ENCODE measurements at regions not wholly inside any gene's neighbourhood (a gene's known extent, or its start where the extent isn't known, plus 50 kb on each side); places are given as distances from the start of the nearest gene placed in this dataset.
A peak's percentile ranks its signal among the peaks of the same experiment; 100 is the strongest.

DNA sequence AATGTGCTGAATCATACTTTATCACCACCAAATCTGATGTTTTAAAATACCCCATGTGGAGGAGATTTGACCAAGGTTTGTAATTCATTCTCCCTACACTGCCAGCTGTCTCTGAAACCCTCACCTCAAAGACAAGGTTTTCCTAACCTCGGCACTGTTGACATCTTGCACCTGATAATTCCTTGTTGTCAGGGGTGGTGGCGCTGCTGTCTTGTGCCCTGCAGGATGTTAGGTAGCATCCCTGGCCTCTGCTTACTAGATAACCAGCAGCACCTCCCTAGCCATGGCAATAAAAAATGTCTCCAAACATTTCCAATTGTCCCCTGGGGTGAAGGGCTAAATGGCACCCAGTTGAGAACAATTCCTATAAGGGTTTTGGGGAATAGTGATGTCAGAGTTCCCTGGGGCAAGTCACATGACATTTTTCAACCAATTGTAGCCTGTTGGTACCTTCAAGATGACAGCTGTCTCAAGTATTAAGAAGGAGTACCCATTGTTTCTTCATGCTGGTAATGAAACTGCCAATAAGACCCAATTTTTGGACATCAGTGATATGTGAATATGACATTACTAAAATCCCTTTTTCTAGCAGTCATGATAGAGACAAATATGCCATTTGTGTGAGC lies 160.6 kb upstream of the PLCXD3 start:
- no peak for DNase-seq (ENCODE audit: low read depth)

DNA sequence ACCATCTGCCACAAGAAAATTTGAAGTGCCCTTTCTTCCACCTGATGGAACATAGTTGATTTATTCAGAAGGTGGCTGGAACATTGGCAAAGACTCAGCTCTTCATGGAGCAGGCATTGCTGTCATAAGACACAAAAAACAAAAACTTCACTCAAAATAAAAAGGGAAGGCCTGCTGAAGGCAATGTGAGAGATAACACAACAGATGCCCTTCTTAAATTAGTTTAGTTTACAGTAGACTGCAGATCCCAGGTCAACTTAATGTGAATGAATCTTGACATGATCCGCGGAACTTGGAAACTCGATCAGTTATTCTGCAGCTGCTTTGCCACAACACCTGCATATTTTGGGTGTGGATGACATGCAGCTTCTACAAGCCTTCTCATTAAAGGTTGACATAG lies 159.8 kb upstream of the PLCXD3 start:
- no peak for DNase-seq (ENCODE audit: low read depth)

DNA sequence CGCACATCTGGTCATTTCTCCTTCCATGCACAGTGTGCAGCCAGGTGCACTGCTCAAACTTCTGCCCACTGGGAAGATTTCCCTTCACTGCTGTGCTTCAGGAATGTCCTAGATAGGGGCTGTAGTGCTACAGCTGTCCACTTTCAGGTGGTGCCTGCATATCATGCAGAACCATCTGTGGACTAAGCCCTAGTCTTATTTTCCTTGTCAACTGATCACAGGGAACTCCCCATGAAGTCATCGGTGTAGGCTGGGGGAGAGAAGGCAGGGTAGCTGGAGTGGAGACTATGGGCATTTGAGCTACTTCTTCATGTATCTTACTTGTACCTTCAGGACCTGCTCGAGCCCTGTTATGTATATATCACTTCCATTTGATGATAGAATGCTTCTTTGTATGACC lies 150.9 kb upstream of the PLCXD3 start:
- DNase-seq (ENCODE audit: low read depth): no peak

DNA sequence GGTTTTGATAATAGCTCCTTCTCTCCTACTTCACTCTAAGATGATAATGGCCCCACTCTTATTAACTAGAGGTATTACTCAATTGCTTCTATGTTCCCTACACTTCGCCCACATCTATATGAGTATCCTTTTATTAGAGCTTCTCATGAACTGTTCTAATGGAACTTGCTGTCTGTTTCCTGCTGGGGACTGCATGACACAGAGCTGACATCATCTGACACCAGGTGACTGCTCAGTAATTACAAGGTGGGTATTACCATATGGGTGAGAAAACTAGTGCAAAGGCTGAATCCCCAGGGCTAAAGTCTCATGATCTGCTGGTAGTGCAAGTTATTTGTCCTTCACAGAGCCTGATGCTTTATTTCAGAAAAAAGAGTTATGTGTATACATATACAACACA lies 146.2 kb upstream of the PLCXD3 start:
- DNase-seq (ENCODE audit: low read depth): peak; percentile 4

DNA sequence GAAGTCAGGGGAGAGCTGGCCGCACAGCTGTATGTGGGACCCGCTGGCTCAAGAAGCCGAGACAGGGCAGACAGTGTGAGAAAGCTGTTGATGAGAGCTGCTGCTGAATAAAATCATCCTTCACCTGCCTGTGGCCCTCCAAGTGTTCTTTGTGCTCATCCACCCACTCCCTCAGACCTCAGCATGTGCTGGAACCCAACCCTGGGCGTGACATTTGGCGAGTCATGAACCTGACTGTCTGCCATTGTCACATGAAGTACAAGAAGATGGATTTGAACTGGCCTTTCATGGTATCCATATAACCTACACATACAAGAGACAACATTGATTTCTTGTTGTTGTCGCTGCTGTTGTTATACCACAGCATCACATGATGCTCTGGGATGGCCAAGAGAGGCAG lies 139.7 kb upstream of the PLCXD3 start:
- no peak for DNase-seq (ENCODE audit: low read depth)

- no peak for DNase-seq (ENCODE audit: low read depth)
Observed at GRCh38 chr5:41649659-41650058, 139.3 kb upstream of the PLCXD3 start.

GRCh38 chr5:41648996-41649395 lies 138.6 kb upstream of the PLCXD3 start:
- DNase-seq (ENCODE audit: low read depth): no peak

- no peak for DNase-seq (ENCODE audit: low read depth)
Observed at GRCh38 chr5:41641621-41642020, 131.2 kb upstream of the PLCXD3 start.

GRCh38 chr5:41638685-41639084 lies 128.3 kb upstream of the PLCXD3 start:
- no peak for DNase-seq (ENCODE audit: low read depth)

DNA sequence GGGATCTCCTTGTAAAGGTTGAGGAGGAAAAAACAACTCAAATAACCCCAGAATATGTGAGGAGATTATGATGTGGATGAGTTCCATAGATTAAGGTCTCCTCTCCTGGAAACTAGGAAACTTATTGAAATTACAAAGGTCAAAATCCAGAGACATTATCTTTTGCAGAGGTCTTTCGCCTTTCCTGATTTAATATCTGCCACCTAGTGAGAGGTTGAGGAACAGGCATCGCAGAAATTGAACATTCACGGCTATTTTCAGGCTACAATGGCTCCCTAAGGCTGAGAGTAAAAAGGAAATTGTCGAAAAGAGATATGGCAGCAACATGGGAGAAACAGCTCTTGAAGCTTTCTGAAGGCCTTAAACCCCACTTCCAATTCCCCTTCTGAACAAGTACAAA lies 127.5 kb upstream of the PLCXD3 start:
- DNase-seq (ENCODE audit: low read depth): no peak

DNA sequence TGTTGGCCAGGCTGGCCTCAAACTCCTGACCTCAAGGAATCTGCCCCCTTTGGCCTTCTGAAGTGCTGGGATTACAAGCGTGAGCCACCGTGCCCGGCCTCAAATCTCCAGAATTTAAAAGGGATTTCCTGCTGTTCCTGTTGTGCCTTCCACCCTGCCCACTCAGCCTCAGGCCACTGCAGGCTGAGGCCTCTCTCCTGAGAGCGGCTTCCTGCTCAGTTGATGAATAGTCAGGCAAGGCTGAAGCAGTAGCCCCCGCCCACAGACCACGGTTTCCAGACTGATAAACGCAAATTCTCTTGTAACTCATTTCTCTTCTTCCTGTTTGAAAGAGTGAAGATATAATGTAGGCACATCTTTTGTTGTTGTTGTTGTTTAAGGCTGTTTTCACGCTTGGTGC lies 127.0 kb upstream of the PLCXD3 start:
- no peak for DNase-seq (ENCODE audit: low read depth)

DNA sequence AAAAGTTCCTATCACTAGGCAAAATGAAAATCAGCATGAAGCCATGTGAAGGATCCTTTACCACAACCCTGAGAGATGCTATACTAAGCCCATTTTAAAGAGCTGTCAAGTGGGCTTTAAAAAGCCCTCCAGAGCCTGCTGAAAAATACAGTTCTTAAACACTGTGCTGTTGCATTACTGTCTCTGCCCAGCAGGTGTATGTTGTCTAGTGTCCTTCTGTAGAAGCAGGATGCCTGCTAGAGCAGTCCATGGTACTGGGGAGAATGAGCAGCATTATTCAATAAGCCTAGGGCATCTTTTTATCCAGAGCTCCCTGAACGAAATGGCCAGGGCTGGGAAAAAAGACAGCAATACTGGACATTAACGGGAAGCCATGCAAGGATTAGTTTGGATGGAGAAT lies 126.2 kb upstream of the PLCXD3 start:
- peak; percentile 4 for DNase-seq (ENCODE audit: low read depth)

- DNase-seq (ENCODE audit: low read depth): no peak
Observed at GRCh38 chr5:41629897-41630296, 119.5 kb upstream of the PLCXD3 start.

DNA sequence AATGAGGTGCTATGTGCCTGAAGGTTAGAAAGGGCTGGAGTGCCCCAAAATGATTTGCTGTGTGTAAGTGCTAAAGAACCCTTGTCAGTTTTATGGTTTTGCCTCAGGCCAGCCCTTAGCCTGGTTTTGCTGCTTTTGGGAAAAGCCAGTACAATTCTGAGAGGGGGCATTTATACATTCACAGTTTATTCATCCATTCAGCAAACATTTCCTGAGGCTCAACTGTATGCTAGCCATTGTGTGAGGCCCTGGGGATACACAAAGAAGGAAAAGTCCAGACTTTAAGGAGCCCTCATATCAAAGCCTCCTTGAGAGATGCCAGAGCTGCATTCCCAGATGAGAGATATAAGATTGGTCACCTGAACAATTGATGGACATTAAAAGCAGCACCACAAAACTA lies 115.2 kb upstream of the PLCXD3 start:
- DNase-seq (ENCODE audit: low read depth): no peak

GRCh38 chr5:41621420-41621819 lies 111.0 kb upstream of the PLCXD3 start:
- DNase-seq (ENCODE audit: low read depth): no peak

GRCh38 chr5:41617843-41618515 lies 107.6 kb upstream of the PLCXD3 start:
- no peak for DNase-seq (ENCODE audit: low read depth)

DNA sequence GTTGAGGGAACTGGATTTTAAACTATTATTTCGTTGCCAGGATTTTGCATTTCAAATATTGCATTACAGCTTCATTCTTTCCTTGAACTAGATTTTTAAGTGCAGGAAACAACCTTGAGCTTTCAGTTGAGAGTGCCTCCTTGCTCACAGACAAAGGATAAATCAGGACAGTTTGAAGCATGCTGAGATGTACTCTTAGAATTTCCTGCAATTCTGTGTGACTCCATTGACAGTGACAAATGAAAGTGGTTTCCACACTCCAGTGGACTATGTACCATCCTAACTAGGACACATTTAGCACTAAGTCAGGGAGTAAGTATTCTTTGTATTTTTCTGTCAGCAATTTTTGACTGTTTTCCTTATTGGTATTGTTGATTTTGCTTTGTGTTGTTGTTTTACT lies 100.0 kb upstream of the PLCXD3 start:
- no peak for DNase-seq (ENCODE audit: low read depth)

DNA sequence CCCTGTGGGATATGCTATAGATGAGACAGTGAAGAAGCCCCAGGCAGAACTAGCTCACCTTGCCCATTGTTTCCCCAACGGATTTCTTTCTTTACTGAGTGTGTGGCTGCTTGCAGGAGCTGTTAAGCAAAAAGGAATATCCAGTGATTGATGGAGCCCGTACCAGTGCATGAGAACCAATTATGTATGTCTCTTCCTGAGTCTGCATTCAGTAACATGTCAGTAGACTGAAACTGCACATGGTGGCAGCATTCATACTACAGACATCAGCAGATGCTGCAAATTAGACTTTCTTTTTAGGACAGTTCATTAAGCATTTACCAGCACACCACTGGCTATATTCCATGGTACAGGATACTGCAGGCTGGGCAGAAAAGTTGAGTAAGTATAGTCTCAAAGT lies 90.3 kb upstream of the PLCXD3 start:
- DNase-seq (ENCODE audit: low read depth): no peak

GRCh38 chr5:41598011-41598410 lies 87.6 kb upstream of the PLCXD3 start:
- DNase-seq (ENCODE audit: low read depth): no peak

GRCh38 chr5:41587668-41588067 lies 77.3 kb upstream of the PLCXD3 start:
- no peak for DNase-seq (ENCODE audit: low read depth)

- DNase-seq (ENCODE audit: low read depth): no peak
Observed at GRCh38 chr5:41575110-41575779, 64.8 kb upstream of the PLCXD3 start.

GRCh38 chr5:41574391-41574790 lies 64.0 kb upstream of the PLCXD3 start:
- DNase-seq (ENCODE audit: low read depth): no peak
